ENCODE measurements at regions not wholly inside any gene's neighbourhood (a gene's known extent, or its start where the extent isn't known, plus 50 kb on each side); places are given as distances from the start of the nearest gene placed in this dataset.

DNA sequence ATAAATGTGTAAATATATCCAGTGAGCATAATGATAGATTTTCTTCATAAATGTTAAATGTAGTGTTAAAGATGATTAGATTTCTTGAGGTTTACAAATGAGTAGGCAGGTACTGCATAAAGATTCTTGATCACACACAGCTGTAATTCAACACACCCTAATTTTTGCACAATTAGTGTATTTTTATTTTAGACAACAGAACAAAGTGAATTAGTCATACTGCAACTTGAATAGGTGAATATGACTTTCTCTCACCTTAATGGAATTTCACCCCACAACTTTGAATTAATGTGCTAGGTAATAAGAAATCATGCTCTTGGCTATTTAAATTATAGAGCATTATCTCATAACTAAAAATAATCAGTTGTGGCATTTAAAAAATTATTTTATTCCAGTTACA, 795.7 kb upstream of the ACO1 start:
- TF ChIP-seq, protein P1, sequence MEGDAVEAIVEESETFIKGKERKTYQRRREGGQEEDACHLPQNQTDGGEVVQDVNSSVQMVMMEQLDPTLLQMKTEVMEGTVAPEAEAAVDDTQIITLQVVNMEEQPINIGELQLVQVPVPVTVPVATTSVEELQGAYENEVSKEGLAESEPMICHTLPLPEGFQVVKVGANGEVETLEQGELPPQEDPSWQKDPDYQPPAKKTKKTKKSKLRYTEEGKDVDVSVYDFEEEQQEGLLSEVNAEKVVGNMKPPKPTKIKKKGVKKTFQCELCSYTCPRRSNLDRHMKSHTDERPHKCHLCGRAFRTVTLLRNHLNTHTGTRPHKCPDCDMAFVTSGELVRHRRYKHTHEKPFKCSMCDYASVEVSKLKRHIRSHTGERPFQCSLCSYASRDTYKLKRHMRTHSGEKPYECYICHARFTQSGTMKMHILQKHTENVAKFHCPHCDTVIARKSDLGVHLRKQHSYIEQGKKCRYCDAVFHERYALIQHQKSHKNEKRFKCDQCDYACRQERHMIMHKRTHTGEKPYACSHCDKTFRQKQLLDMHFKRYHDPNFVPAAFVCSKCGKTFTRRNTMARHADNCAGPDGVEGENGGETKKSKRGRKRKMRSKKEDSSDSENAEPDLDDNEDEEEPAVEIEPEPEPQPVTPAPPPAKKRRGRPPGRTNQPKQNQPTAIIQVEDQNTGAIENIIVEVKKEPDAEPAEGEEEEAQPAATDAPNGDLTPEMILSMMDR (conservative IDR thresholded peaks at IDR 0.05; ENCODE audit: low read depth, low read length), result no peak
- TF ChIP-seq RAD21 (IDR thresholded peaks at IDR 0.05; ENCODE audit: low read length) (no peak), MXI1 (IDR thresholded peaks at IDR 0.05; ENCODE audit: borderline replicate concordance, low read depth, low read length) (no peak), POLR2A (IDR thresholded peaks at IDR 0.05; ENCODE audit: low read depth, low read length) (no peak), CHD1 (IDR thresholded peaks at IDR 0.05; ENCODE audit: low read depth, low read length) (no peak), MAZ (IDR thresholded peaks at IDR 0.05; ENCODE audit: borderline replicate concordance, low read depth, low read length) (no peak), NFE2L2 (IDR thresholded peaks at IDR 0.05; ENCODE audit: low read depth, low read length) (no peak)
